HG03442 (cell line): ENCODE measurements at regions not wholly inside any gene's neighbourhood (a gene's known extent, or its start where the extent isn't known, plus 50 kb on each side); places are given as distances from the start of the nearest gene placed in this dataset.
"Not testable (repeated sequence)": the region's sequence is repeated elsewhere in the genome, so short reads cannot be mapped to it uniquely, and the experiment has no call there.

Source experiments
- ATAC-seq: cut with Tn5 transposase; IDR thresholded peaks from one replicate; pipeline ENCODE4 v1.9.1; 2021; ENCODE audit warnings: mild to moderate bottlenecking, moderate library complexity; ENCODE audit not compliant: unreplicated experiment

GRCh38 chr4:69013933-69014332, 62.3 kb upstream of the UGT2A3 start:
- ATAC-seq = not testable (repeated sequence)

- ATAC-seq = not testable (repeated sequence)
These were observed 66.4 kb upstream of the UGT2A3 start for GRCh38 chr4:69017986-69018385.

- ATAC-seq = not testable (repeated sequence)
These were observed 68.2 kb upstream of the UGT2A3 start for GRCh38 chr4:69019538-69020461.

GRCh38 chr4:69020462-69020807, 68.8 kb upstream of the UGT2A3 start:
- not testable (repeated sequence) for ATAC-seq

- ATAC-seq = peak; percentile 85
These were observed 70.9 kb upstream of the UGT2B7 start for GRCh38 chr4:69025191-69025998.

- ATAC-seq = no peak
These were observed 70.3 kb upstream of the UGT2B7 start for GRCh38 chr4:69025999-69026387.

- ATAC-seq = no peak
These were observed 69.3 kb upstream of the UGT2B7 start for GRCh38 chr4:69026974-69027373.

- ATAC-seq = no peak
These were observed 65.9 kb upstream of the UGT2B7 start for GRCh38 chr4:69030326-69030725.

GRCh38 chr4:69032847-69033638, 63.2 kb upstream of the UGT2B7 start:
- ATAC-seq = no peak

GRCh38 chr4:69034315-69034740, 61.9 kb upstream of the UGT2B7 start:
- ATAC-seq = not testable (repeated sequence)

GRCh38 chr4:69038582-69038981, 57.7 kb upstream of the UGT2B7 start:
- ATAC-seq = no peak

GRCh38 chr4:69039071-69039470, 57.2 kb upstream of the UGT2B7 start:
- no peak for ATAC-seq

- ATAC-seq = no peak
These were observed 52.0 kb upstream of the UGT2B7 start for GRCh38 chr4:69044247-69044646.
